SK-N-SH (cell line): ENCODE measurements at regions not wholly inside any gene's neighbourhood (a gene's known extent, or its start where the extent isn't known, plus 50 kb on each side); places are given as distances from the start of the nearest gene placed in this dataset.

ENCODE experiments used
- CTCF ChIA-PET: fragments of 300-600, 350-600 bp; formaldehyde crosslinking; extraction: SDS; loops from one replicate; lab custom pipeline; 2021; lab: Yijun Ruan, JAX
- POLR2A ChIA-PET: fragments of 350-600 bp; sonication (Branson Sonifier 250); formaldehyde crosslinking; extraction: SDS; loops from one replicate; lab custom pipeline; 2020; ENCODE audit warnings: antibody characterized with exemption, inconsistent platforms; lab: Yijun Ruan, JAX
- DNase-seq: peaks from one replicate; pipeline ENCODE4 v3.0.0; 2012
- H2AFZ ChIP-seq: fragments of 200-600 bp; sonication (generic); 2 replicates; pipeline ENCODE4 v1.8.1; 2016; ENCODE audit warnings: antibody characterized with exemption, mild to moderate bottlenecking, low read depth
- H3F3A ChIP-seq: fragments of 200-600 bp; sonication (generic); replicated peaks from 2 replicates; pipeline ENCODE3; 2016; ENCODE audit warnings: antibody characterized with exemption, mild to moderate bottlenecking; ENCODE audit not compliant: insufficient read depth
- H3K27ac ChIP-seq, 2 experiments: fragments of 200-500 bp in 1 of 2; fragments of 200-600 bp in 1 of 2; sonication (Bioruptor generic) in 1 of 2; sonication (generic), shearing (Covaris generic) in 1 of 2; 2 replicates each; pipeline versions ENCODE4 v1.5.1 to v1.6.1; 2014 to 2016; ENCODE audit warnings: low read depth in 2 of 2, inconsistent platforms in 1 of 2, low read length in 1 of 2, mild to moderate bottlenecking in 1 of 2, mixed read lengths in 1 of 2
- H3K27me3 ChIP-seq: fragments of 200-600 bp; sonication (generic), shearing (Covaris generic); 2 replicates; pipeline ENCODE4 v1.6.1; 2016; ENCODE audit warnings: mixed run types; ENCODE audit not compliant: insufficient read depth
- H3K36me3 ChIP-seq, 2 experiments: fragments of 200-500 bp in 1 of 2; fragments of 200-600 bp in 1 of 2; sonication (Bioruptor generic) in 1 of 2; sonication (generic) in 1 of 2; replicated peaks in 1 of 2; 2 replicates each; pipeline versions ENCODE3 to v1.5.1; 2014 to 2016; ENCODE audit warnings: low read length in 1 of 2, mild to moderate bottlenecking in 1 of 2; ENCODE audit not compliant: insufficient read depth in 2 of 2, control insufficient read depth in 1 of 2
- H3K4me1 ChIP-seq, 2 experiments: fragments of 200-500 bp in 1 of 2; fragments of 200-600 bp in 1 of 2; sonication (Bioruptor generic) in 1 of 2; sonication (generic), shearing (Covaris generic) in 1 of 2; 2 replicates each; pipeline versions ENCODE4 v1.5.1 to v1.6.1; 2014 to 2016; ENCODE audit warnings: low read depth in 1 of 2, low read length in 1 of 2, mixed run types in 1 of 2; ENCODE audit not compliant: insufficient read depth in 2 of 2, control insufficient read depth in 1 of 2
- H3K4me2 ChIP-seq: fragments of 200-600 bp; sonication (generic), shearing (Covaris generic); 2 replicates; pipeline ENCODE4 v1.6.1; 2017; ENCODE audit warnings: mixed run types
- H3K4me3 ChIP-seq, 2 experiments: fragments of 200-500 bp in 1 of 2; fragments of 200-600 bp in 1 of 2; sonication (Bioruptor generic) in 1 of 2; sonication (generic), shearing (Covaris generic) in 1 of 2; 2 replicates each; pipeline versions ENCODE4 v1.5.1 to v1.8.1; 2014 to 2016; ENCODE audit warnings: low read depth in 2 of 2, inconsistent platforms in 1 of 2, low read length in 1 of 2, mild to moderate bottlenecking in 1 of 2, mixed read lengths in 1 of 2, moderate library complexity in 1 of 2
- H3K79me2 ChIP-seq: fragments of 200-600 bp; sonication (generic); 2 replicates; pipeline ENCODE4 v1.8.1; 2017; ENCODE audit warnings: mild to moderate bottlenecking; ENCODE audit not compliant: insufficient read depth
- H3K9ac ChIP-seq: fragments of 200-600 bp; sonication (generic); 2 replicates; pipeline ENCODE4 v1.6.1; 2017; ENCODE audit warnings: mixed run types
- H3K9me2 ChIP-seq: fragments of 200-600 bp; sonication (generic); 2 replicates; pipeline ENCODE4 v1.6.1; 2017; ENCODE audit warnings: mixed run types
- H3K9me3 ChIP-seq: fragments of 200-600 bp; sonication (generic); 2 replicates; pipeline ENCODE4 v1.6.1; 2017; ENCODE audit warnings: mixed run types, mild to moderate bottlenecking, moderate library complexity
- H4K20me1 ChIP-seq: fragments of 200-600 bp; sonication (generic); 2 replicates; pipeline ENCODE4 v1.6.1; 2017; ENCODE audit warnings: mild to moderate bottlenecking, mixed run types; ENCODE audit not compliant: insufficient read depth
- CHD2 ChIP-seq: fragments of 150-350 bp; IDR thresholded peaks from 2 replicates; pipeline ENCODE4 v1.6.1; 2018; ENCODE audit warnings: low read length; ENCODE audit not compliant: partially characterized antibody
- CTCF ChIP-seq: fragments of 200-600 bp; sonication (generic); IDR thresholded peaks from 2 replicates; pipeline ENCODE4 v1.6.1; 2017; ENCODE audit warnings: antibody characterized with exemption, mild to moderate bottlenecking, moderate library complexity
- FOXJ3 ChIP-seq: sonication (generic); formaldehyde crosslinking; IDR thresholded peaks from 2 replicates; pipeline ENCODE4 v1.5.1; 2020; ENCODE audit warnings: mild to moderate bottlenecking, missing genetic modification reagents
- FOXM1 ChIP-seq: IDR thresholded peaks from 2 replicates; pipeline ENCODE4 v1.4.0; 2012; ENCODE audit warnings: low read depth, mild to moderate bottlenecking
- GABPA ChIP-seq: IDR thresholded peaks from 2 replicates; pipeline ENCODE4 v1.4.0; 2012; ENCODE audit warnings: low read depth, mild to moderate bottlenecking
- GATA2 ChIP-seq: sonication (generic); formaldehyde crosslinking; IDR thresholded peaks from 2 replicates; pipeline ENCODE4 v1.5.0; 2020; ENCODE audit warnings: mild to moderate bottlenecking, missing genetic modification reagents
- JUND ChIP-seq: IDR thresholded peaks from 2 replicates; pipeline ENCODE4 v1.4.0; 2012
- MAX ChIP-seq: IDR thresholded peaks from 2 replicates; pipeline ENCODE4 v1.4.0; 2012; ENCODE audit warnings: low read depth
- MEF2A ChIP-seq: IDR thresholded peaks from 2 replicates; pipeline ENCODE4 v1.4.0; 2012; ENCODE audit warnings: low read depth, borderline replicate concordance
- MXI1 ChIP-seq: IDR thresholded peaks from 2 replicates; pipeline ENCODE4 v1.6.1; 2012; ENCODE audit warnings: mild to moderate bottlenecking, low read depth, low read length, improper control_type of control experiment
- NFIC ChIP-seq: IDR thresholded peaks from 2 replicates; pipeline ENCODE4 v1.4.0; 2012; ENCODE audit warnings: borderline replicate concordance
- NRF1 ChIP-seq: IDR thresholded peaks from 2 replicates; pipeline ENCODE4 v1.6.1; 2012; ENCODE audit warnings: low read depth, mild to moderate bottlenecking, low read length
- RCOR1 ChIP-seq: fragments of 150-350 bp; IDR thresholded peaks from 2 replicates; pipeline ENCODE4 v1.6.1; 2017; ENCODE audit warnings: antibody characterized with exemption, low read length
- RFX5 ChIP-seq: IDR thresholded peaks from 2 replicates; pipeline ENCODE4 v1.6.1; 2012; ENCODE audit warnings: mild to moderate bottlenecking, improper control_type of control experiment, low read length
- SIN3A ChIP-seq: IDR thresholded peaks from 2 replicates; pipeline ENCODE4 v1.6.1; 2012; ENCODE audit warnings: low read depth, mild to moderate bottlenecking, low read length, moderate library complexity, borderline replicate concordance
- SMC3 ChIP-seq: IDR thresholded peaks from 2 replicates; pipeline ENCODE4 v1.6.1; 2012; ENCODE audit warnings: low read depth, low read length, improper control_type of control experiment
- TAF1 ChIP-seq: IDR thresholded peaks from 2 replicates; pipeline ENCODE4 v1.6.1; 2012; ENCODE audit warnings: low read depth, mild to moderate bottlenecking, low read length, moderate library complexity, borderline replicate concordance
- TCF12 ChIP-seq: IDR thresholded peaks from 2 replicates; pipeline ENCODE4 v1.4.0; 2012
- TEAD4 ChIP-seq: IDR thresholded peaks from 2 replicates; pipeline ENCODE4 v1.4.0; 2012; ENCODE audit warnings: mild to moderate bottlenecking, borderline replicate concordance; ENCODE audit not compliant: insufficient read depth
- WGBS: methylation state at CpG from one replicate; pipeline ENCODE4 v1.1.6; 2017; ENCODE audit warnings: low lambda C conversion rate; 5-methylcytosine and 5-hydroxymethylcytosine counted together
- TF ChIP-seq, protein P1 (sequence below): IDR thresholded peaks from 2 replicates; pipeline ENCODE4 v1.6.1; 2012; ENCODE audit warnings: mild to moderate bottlenecking, low read depth, low read length, moderate library complexity

DNA sequence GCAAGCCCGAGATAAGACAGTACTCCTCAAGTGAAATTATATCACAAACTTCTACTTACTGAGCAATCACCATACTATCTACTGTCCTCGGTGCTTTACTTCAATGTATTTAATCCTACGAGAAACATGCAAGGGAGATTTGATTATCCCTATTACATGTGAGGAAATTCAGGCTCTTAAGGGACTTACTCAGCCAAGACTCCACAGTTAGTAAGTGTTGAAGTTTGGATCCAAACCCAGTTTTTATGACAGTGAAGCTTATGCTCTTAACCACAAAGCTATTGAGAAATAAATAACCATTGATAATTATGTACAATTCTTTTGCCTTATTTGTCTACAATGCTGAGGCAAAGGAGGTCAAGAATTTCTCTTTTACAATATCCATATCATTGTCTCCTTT, 672.9 kb upstream of the ACVR2A start:
- no peaks in the 10 kb centered on the region for H3K4me1 ChIP-seq
- WGBS = 2% methylated on average over 3 of the region's 3 CpGs
- CTCF ChIA-PET = interaction anchor here (0.7 kb wide), 1 partner anchor 35 kb away, joined by 3 read pairs; no protein-coding TSS in a partner anchor
- H3K27ac ChIP-seq = no peak overlapping the region
- no peak for TF ChIP-seq SMC3
- no peak for TF ChIP-seq RCOR1
- TF ChIP-seq, protein P1, sequence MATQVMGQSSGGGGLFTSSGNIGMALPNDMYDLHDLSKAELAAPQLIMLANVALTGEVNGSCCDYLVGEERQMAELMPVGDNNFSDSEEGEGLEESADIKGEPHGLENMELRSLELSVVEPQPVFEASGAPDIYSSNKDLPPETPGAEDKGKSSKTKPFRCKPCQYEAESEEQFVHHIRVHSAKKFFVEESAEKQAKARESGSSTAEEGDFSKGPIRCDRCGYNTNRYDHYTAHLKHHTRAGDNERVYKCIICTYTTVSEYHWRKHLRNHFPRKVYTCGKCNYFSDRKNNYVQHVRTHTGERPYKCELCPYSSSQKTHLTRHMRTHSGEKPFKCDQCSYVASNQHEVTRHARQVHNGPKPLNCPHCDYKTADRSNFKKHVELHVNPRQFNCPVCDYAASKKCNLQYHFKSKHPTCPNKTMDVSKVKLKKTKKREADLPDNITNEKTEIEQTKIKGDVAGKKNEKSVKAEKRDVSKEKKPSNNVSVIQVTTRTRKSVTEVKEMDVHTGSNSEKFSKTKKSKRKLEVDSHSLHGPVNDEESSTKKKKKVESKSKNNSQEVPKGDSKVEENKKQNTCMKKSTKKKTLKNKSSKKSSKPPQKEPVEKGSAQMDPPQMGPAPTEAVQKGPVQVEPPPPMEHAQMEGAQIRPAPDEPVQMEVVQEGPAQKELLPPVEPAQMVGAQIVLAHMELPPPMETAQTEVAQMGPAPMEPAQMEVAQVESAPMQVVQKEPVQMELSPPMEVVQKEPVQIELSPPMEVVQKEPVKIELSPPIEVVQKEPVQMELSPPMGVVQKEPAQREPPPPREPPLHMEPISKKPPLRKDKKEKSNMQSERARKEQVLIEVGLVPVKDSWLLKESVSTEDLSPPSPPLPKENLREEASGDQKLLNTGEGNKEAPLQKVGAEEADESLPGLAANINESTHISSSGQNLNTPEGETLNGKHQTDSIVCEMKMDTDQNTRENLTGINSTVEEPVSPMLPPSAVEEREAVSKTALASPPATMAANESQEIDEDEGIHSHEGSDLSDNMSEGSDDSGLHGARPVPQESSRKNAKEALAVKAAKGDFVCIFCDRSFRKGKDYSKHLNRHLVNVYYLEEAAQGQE = no peak
- no peak for TF ChIP-seq GABPA
- no peak for TF ChIP-seq RFX5
- TF ChIP-seq FOXM1 = no peak
- TF ChIP-seq TEAD4 = no peak
- TF ChIP-seq NFIC = no peak
- no peak for TF ChIP-seq SIN3A
- TF ChIP-seq JUND = no peak
- no peak for TF ChIP-seq TCF12
- no peak for TF ChIP-seq MEF2A
- H3K27me3 ChIP-seq = no peaks in the 10 kb centered on the region
- H3K4me3 ChIP-seq = no peak overlapping the region
- H3K36me3 ChIP-seq = no peaks in the 10 kb centered on the region
- no peaks in the 10 kb centered on the region for H3K9me2 ChIP-seq
- POLR2A ChIA-PET = no interaction called here
- H3K79me2 ChIP-seq = no peaks in the 10 kb centered on the region
- DNase-seq = no peak
- no peaks in the 10 kb centered on the region for H4K20me1 ChIP-seq
- no peak overlapping the region for H3K9ac ChIP-seq
- no peaks in the 10 kb centered on the region for H3K9me3 ChIP-seq
- no peaks in the 10 kb centered on the region for H3F3A ChIP-seq
- H2AFZ ChIP-seq = no peak overlapping the region
- H3K4me2 ChIP-seq = no peak overlapping the region

DNA sequence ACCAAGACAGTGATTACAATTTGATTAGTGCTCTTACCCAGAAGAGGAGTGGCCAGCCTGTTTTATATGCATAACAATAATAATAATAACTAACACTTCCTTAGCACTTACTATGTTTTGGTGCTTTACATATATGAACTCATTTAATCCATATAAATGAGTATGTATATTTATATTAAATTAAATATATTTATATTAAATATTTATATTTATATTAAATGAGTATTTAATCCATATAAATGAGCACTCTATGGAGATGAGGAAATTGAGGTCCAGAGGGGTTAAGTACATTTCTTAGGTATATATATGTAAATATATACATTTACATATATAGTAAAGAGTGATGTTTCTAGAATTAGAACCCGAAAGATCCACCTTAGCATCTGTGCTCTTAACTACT, 673.9 kb upstream of the ACVR2A start:
- H3K27me3 ChIP-seq = no peaks in the 10 kb centered on the region
- H3K27ac ChIP-seq = no peak overlapping the region
- H3K4me3 ChIP-seq = no peak overlapping the region
- H3K36me3 ChIP-seq = no peaks in the 10 kb centered on the region
- POLR2A ChIA-PET = no interaction called here
- H3K9ac ChIP-seq = no peak overlapping the region
- no peaks in the 10 kb centered on the region for H3F3A ChIP-seq
- H3K4me2 ChIP-seq = no peak overlapping the region
- H3K79me2 ChIP-seq = no peaks in the 10 kb centered on the region
- 12% methylated on average over 1 of the region's 1 CpG for WGBS
- H3K4me1 ChIP-seq = no peaks in the 10 kb centered on the region
- no peaks in the 10 kb centered on the region for H3K9me3 ChIP-seq
- no peaks in the 10 kb centered on the region for H3K9me2 ChIP-seq
- CTCF ChIA-PET = no interaction called here
- no peak overlapping the region for H2AFZ ChIP-seq
- no peaks in the 10 kb centered on the region for H4K20me1 ChIP-seq
- DNase-seq = no peak
- TF ChIP-seq MXI1 = no peak
- TF ChIP-seq MAX = no peak
- TF ChIP-seq MEF2A = no peak
- TF ChIP-seq TAF1 = no peak
- TF ChIP-seq FOXJ3 (CRISPR knock-in tag) = no peak
- no peak for TF ChIP-seq CTCF
- no peak for TF ChIP-seq CHD2
- no peak for TF ChIP-seq GATA2 (CRISPR knock-in tag)
- TF ChIP-seq RFX5 = no peak
- TF ChIP-seq RCOR1 = no peak
- TF ChIP-seq, protein P1 = no peak
- no peak for TF ChIP-seq NRF1
